GM23248 (cell line): ENCODE measurements at regions not wholly inside any gene's neighbourhood (a gene's known extent, or its start where the extent isn't known, plus 50 kb on each side); places are given as distances from the start of the nearest gene placed in this dataset.

Experiments
- DNase-seq: peaks from one replicate; pipeline ENCODE4 v3.0.0-alpha.2; 2015
- H2AFZ ChIP-seq: fragments of 200-600 bp; sonication (generic); 2 replicates; pipeline ENCODE4 v1.6.1; 2016; ENCODE audit warnings: antibody characterized with exemption
- H3F3A ChIP-seq: fragments of 200-600 bp; sonication (generic); 2 replicates; pipeline ENCODE4 v1.6.1; 2016; ENCODE audit warnings: mild to moderate bottlenecking, antibody characterized with exemption, mixed run types; ENCODE audit not compliant: insufficient read depth
- H3K27ac ChIP-seq: fragments of 200-600 bp; sonication (generic); 2 replicates; pipeline ENCODE4 v1.5.1; 2016; ENCODE audit warnings: mild to moderate bottlenecking
- H3K27me3 ChIP-seq: fragments of 200-600 bp; sonication (generic); replicated peaks from 2 replicates; pipeline ENCODE4 v1.6.1; 2016; ENCODE audit warnings: mild to moderate bottlenecking; ENCODE audit not compliant: insufficient read depth
- H3K36me3 ChIP-seq: fragments of 200-600 bp; sonication (generic); 2 replicates; pipeline ENCODE4 v1.6.1; 2016; ENCODE audit warnings: low read depth, mild to moderate bottlenecking
- H3K4me1 ChIP-seq: fragments of 200-600 bp; sonication (generic); 2 replicates; pipeline ENCODE4 v1.6.1; 2016; ENCODE audit warnings: mild to moderate bottlenecking; ENCODE audit not compliant: insufficient read depth
- H3K4me2 ChIP-seq: fragments of 200-600 bp; sonication (generic); one replicate; pipeline ENCODE4 v1.6.1; 2016; ENCODE audit warnings: mild to moderate bottlenecking; ENCODE audit not compliant: unreplicated experiment
- H3K4me3 ChIP-seq: fragments of 200-600 bp; sonication (generic); 2 replicates; pipeline ENCODE4 v1.5.1; 2016; ENCODE audit warnings: mild to moderate bottlenecking
- H3K79me2 ChIP-seq: fragments of 200-600 bp; sonication (generic); 2 replicates; pipeline ENCODE4 v1.6.1; 2016; ENCODE audit warnings: mild to moderate bottlenecking; ENCODE audit not compliant: insufficient read depth
- H3K9ac ChIP-seq: fragments of 200-600 bp; sonication (generic); 2 replicates; pipeline ENCODE4 v1.6.1; 2016; ENCODE audit warnings: mild to moderate bottlenecking
- H3K9me2 ChIP-seq: fragments of 200-600 bp; sonication (generic); 2 replicates; pipeline ENCODE4 v1.6.1; 2016; ENCODE audit warnings: mixed run types, mild to moderate bottlenecking, moderate library complexity; ENCODE audit not compliant: insufficient read depth
- H3K9me3 ChIP-seq: fragments of 200-600 bp; sonication (generic); one replicate; pipeline ENCODE4 v1.6.1; 2017; ENCODE audit warnings: low read depth
- H4K20me1 ChIP-seq: fragments of 200-600 bp; sonication (generic); 2 replicates; pipeline ENCODE4 v1.6.0; 2016; ENCODE audit not compliant: insufficient read depth
- EZH2 ChIP-seq: fragments of 200-600 bp; sonication (generic); IDR thresholded peaks from 2 replicates; pipeline ENCODE4 v1.6.1; 2018; ENCODE audit warnings: antibody characterized with exemption, mild to moderate bottlenecking; ENCODE audit not compliant: insufficient read depth, poor library complexity, severe bottlenecking
- EZH2phosphoT487 ChIP-seq: fragments of 200-600 bp; sonication (generic); IDR thresholded peaks from 2 replicates; pipeline ENCODE4 v1.6.1; 2018; ENCODE audit warnings: antibody characterized with exemption, moderate library complexity, mild to moderate bottlenecking, low read depth; ENCODE audit not compliant: insufficient read depth
- WGBS, 2 experiments: methylation state at CpG; one replicate each; pipeline ENCODE4 v1.1.6; 2015 to 2017; ENCODE audit warnings: low lambda C conversion rate in 2 of 2, low coverage in 1 of 2; ENCODE audit errors: missing lambda C conversion rate in 2 of 2; 5-methylcytosine and 5-hydroxymethylcytosine counted together
- in situ Hi-C: fragments of 300-500 bp; cut with MboI; formaldehyde crosslinking; loops from 2 replicates; pipeline ENCODE4 v1.15.0; 2020

GRCh38 chr2:106020821-106021661, 173.1 kb downstream of the UXS1 start:
- Histone ChIP-seq H3F3A (no peaks in the 10 kb centered on the region), H4K20me1 (no peaks in the 10 kb centered on the region), H3K27me3 (peaks cover 19% of the 10 kb centered on the region), H3K36me3 (no peaks in the 10 kb centered on the region), H3K4me3 (no peak overlapping the region), H3K4me1 (no peaks in the 10 kb centered on the region), H3K9me3 (no peaks in the 10 kb centered on the region), H3K27ac (no peak overlapping the region), H3K79me2 (no peaks in the 10 kb centered on the region), H3K9ac (no peak overlapping the region), H2AFZ (no peak overlapping the region), H3K4me2 (no peak overlapping the region), H3K9me2 (no peaks in the 10 kb centered on the region)
- WGBS, 2 experiments = 16 to 19% methylated on average over 12 of the region's 12 CpGs
- in situ Hi-C loops = no loop called here
- TF ChIP-seq EZH2 = no peak
- no peak for TF ChIP-seq EZH2phosphoT487
- no peak for DNase-seq

GRCh38 chr2:106020032-106020431, 174.1 kb downstream of the UXS1 start:
- Histone ChIP-seq H2AFZ (no peak overlapping the region), H3K27me3 (peaks cover 17% of the 10 kb centered on the region), H3K9me3 (no peaks in the 10 kb centered on the region), H3K4me3 (no peak overlapping the region), H3K27ac (no peak overlapping the region), H3K4me2 (no peak overlapping the region), H3K4me1 (no peaks in the 10 kb centered on the region), H4K20me1 (no peaks in the 10 kb centered on the region), H3F3A (no peaks in the 10 kb centered on the region), H3K36me3 (no peaks in the 10 kb centered on the region), H3K79me2 (no peaks in the 10 kb centered on the region), H3K9ac (no peak overlapping the region), H3K9me2 (no peaks in the 10 kb centered on the region)
- in situ Hi-C loops = no loop called here
- WGBS, 2 experiments = 50 to 54% methylated on average over 4 of the region's 4 CpGs
- TF ChIP-seq EZH2 (no peak), EZH2phosphoT487 (no peak)
- no peak for DNase-seq

GRCh38 chr2:106018141-106018540, 176.0 kb downstream of the UXS1 start:
- no peaks in the 10 kb centered on the region for H3K9me2 ChIP-seq
- H3K79me2 ChIP-seq = no peaks in the 10 kb centered on the region
- WGBS, 2 experiments = 25 to 26% methylated on average over 5 of the region's 5 CpGs
- no peaks in the 10 kb centered on the region for H4K20me1 ChIP-seq
- no peaks in the 10 kb centered on the region for H3K36me3 ChIP-seq
- no peaks in the 10 kb centered on the region for H3K4me1 ChIP-seq
- H3F3A ChIP-seq = no peaks in the 10 kb centered on the region
- H3K27ac ChIP-seq = no peak overlapping the region
- H2AFZ ChIP-seq = no peak overlapping the region
- H3K4me3 ChIP-seq = no peak overlapping the region
- no peak for TF ChIP-seq EZH2phosphoT487
- TF ChIP-seq EZH2 = no peak
- no peaks in the 10 kb centered on the region for H3K9me3 ChIP-seq
- in situ Hi-C loops = no loop called here
- DNase-seq = no peak
- no peak overlapping the region for H3K4me2 ChIP-seq
- no peak overlapping the region for H3K9ac ChIP-seq
- H3K27me3 ChIP-seq = peaks cover 12% of the 10 kb centered on the region

- Histone ChIP-seq H2AFZ (no peak overlapping the region), H3K4me1 (no peaks in the 10 kb centered on the region), H3K9me3 (no peaks in the 10 kb centered on the region), H3K9ac (no peak overlapping the region), H3K9me2 (no peaks in the 10 kb centered on the region), H4K20me1 (no peaks in the 10 kb centered on the region), H3K4me3 (no peak overlapping the region), H3K27me3 (no peaks in the 10 kb centered on the region; the same call in 1 of the 2 replicates), H3K36me3 (no peaks in the 10 kb centered on the region), H3F3A (no peaks in the 10 kb centered on the region), H3K27ac (no peak overlapping the region), H3K4me2 (no peak overlapping the region), H3K79me2 (no peaks in the 10 kb centered on the region)
- no peak for TF ChIP-seq EZH2
- TF ChIP-seq EZH2phosphoT487 = no peak
- in situ Hi-C loops = no loop called here
- DNase-seq = no peak
- 52 to 67% methylated on average over 3 of the region's 3 CpGs for WGBS, 2 experiments
Measured at GRCh38 chr2:106012591-106013347, 181.3 kb downstream of the UXS1 start.
